Left lung (tissue), 4 donors: ENCODE measurements at regions not wholly inside any gene's neighbourhood (a gene's known extent, or its start where the extent isn't known, plus 50 kb on each side); places are given as distances from the start of the nearest gene placed in this dataset.

ENCODE experiments used
- ATAC-seq: fragments of 200-7000 bp; cut with Tn5 transposase; one replicate; pipeline ENCODE4 v1.9.1; 2020; ENCODE audit warnings: moderate library complexity
- DNase-seq, 4 donors: peaks; one replicate each; pipeline ENCODE4 v3.0.0-alpha.2; 2013 to 2020
- H3K27ac ChIP-seq, 2 donors: fragments of 200-600 bp; sonication (generic) in 1 of 2; one replicate each; pipeline versions ENCODE4 v1.5.0 to v1.8.0; 2020 to 2021
- H3K27me3 ChIP-seq, 2 donors: fragments of 200-600 bp; sonication (generic) in 1 of 2; one replicate each; pipeline versions ENCODE4 v1.5.0 to v1.8.0; 2020 to 2021
- H3K36me3 ChIP-seq, 2 donors: fragments of 200-600 bp; sonication (generic) in 1 of 2; one replicate each; pipeline versions ENCODE4 v1.5.0 to v1.8.0; 2020 to 2021
- H3K4me1 ChIP-seq, 2 donors: fragments of 200-600 bp; one replicate each; pipeline ENCODE4 v1.8.0; 2021
- H3K4me3 ChIP-seq, 2 donors: fragments of 200-600 bp; sonication (generic) in 1 of 2; one replicate each; pipeline versions ENCODE4 v1.5.0 to v1.8.0; 2020 to 2021; ENCODE audit warnings: mild to moderate bottlenecking in 1 of 2
- H3K9me3 ChIP-seq, 2 donors: fragments of 200-600 bp; sonication (generic) in 1 of 2; one replicate each; pipeline versions ENCODE4 v1.5.0 to v1.8.0; 2020 to 2021
- intact Hi-C, 2 donors: fragments of 100-400 bp; cut with DNase I; formaldehyde crosslinking; loops; one replicate each; pipeline versions ENCODE4 v1.11.2 to v1.14.2; 2022
- TF ChIP-seq, protein P1 (sequence below), 2 donors: fragments of 200-600 bp; sonication (generic) in 1 of 2; IDR thresholded peaks; one replicate each; pipeline versions ENCODE4 v1.5.0 to v1.8.0; 2021; ENCODE audit warnings: antibody characterized with exemption in 2 of 2
- donor health status: DM: no; HTN: yes; CAD: no.
- donor health status: DM: no; HTN: no; CAD: no.

GRCh38 chr18:24726727-24727492 is 266.5 kb downstream of the HRH4 start:
- no peaks in the 10 kb centered on the region for H3K27me3 ChIP-seq
- no peak overlapping the region for H3K27ac ChIP-seq
- ATAC-seq = peak; percentile 90
- TF ChIP-seq, protein P1, sequence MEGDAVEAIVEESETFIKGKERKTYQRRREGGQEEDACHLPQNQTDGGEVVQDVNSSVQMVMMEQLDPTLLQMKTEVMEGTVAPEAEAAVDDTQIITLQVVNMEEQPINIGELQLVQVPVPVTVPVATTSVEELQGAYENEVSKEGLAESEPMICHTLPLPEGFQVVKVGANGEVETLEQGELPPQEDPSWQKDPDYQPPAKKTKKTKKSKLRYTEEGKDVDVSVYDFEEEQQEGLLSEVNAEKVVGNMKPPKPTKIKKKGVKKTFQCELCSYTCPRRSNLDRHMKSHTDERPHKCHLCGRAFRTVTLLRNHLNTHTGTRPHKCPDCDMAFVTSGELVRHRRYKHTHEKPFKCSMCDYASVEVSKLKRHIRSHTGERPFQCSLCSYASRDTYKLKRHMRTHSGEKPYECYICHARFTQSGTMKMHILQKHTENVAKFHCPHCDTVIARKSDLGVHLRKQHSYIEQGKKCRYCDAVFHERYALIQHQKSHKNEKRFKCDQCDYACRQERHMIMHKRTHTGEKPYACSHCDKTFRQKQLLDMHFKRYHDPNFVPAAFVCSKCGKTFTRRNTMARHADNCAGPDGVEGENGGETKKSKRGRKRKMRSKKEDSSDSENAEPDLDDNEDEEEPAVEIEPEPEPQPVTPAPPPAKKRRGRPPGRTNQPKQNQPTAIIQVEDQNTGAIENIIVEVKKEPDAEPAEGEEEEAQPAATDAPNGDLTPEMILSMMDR (IDR thresholded peaks at IDR 0.05) = peak; percentile 55 to 79
- no peaks in the 10 kb centered on the region for H3K36me3 ChIP-seq
- peak in 3 of 4 donors; percentile 52 to 88 (median 79) for DNase-seq
- H3K9me3 ChIP-seq = no peaks in the 10 kb centered on the region
- no peaks in the 10 kb centered on the region for H3K4me1 ChIP-seq
- intact Hi-C loops = loop anchor here in 1 of 2 donors (5.0 kb wide), 1 partner anchor 125 kb away; no protein-coding TSS in a partner anchor
- H3K4me3 ChIP-seq = no peak overlapping the region

DNA sequence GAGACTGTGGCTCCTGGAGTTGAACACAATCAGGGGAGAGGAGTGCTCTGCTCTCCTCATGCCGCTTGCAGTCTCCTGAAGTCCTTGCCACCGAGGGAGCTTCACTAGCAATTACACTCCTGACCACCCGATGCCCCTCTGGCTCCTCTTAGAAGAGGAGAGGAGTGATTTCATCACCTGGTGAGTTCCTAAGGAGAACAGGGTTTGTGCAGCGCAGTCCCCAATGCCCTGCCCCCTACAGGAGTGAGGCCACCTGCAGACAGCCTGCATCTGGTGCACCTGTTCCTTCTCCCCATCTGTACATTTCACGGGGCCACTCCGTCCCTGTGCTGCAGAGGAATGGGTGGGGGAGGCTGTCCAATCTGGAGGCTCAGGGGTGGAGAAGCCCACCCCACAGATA is 267.2 kb downstream of the HRH4 start:
- Histone ChIP-seq H3K4me3 (no peak overlapping the region), H3K27ac (no peak overlapping the region), H3K27me3 (no peaks in the 10 kb centered on the region), H3K9me3 (no peaks in the 10 kb centered on the region), H3K4me1 (no peaks in the 10 kb centered on the region), H3K36me3 (no peaks in the 10 kb centered on the region)
- ATAC-seq = peak; percentile 36
- TF ChIP-seq, protein P1 (IDR thresholded peaks at IDR 0.05) = no peak
- intact Hi-C loops = loop anchor here in 1 of 2 donors (5.0 kb wide), 1 partner anchor 125 kb away; no protein-coding TSS in a partner anchor
- no peak for DNase-seq

DNA sequence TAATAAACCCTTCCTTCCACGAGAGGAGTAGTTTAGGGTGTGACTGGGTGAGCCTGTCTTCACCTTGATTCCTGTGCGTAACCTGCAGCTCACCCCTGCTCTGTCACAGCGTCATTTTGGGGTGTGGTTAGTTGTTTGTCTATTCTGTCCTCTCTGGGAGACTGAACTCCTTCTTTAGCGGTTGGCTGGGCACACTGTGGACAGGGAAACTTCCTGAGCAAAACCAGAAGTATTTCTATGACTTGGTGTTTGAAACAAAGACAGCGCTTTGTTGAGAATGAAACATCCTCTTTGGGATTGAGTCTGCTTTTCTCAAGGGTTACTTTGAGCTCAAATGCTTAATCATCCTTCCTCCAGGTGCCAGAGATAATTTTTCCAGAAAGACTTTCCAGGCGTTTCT is 270.7 kb downstream of the HRH4 start:
- TF ChIP-seq, protein P1 (IDR thresholded peaks at IDR 0.05) = no peak
- no peak overlapping the region for H3K4me3 ChIP-seq
- H3K27ac ChIP-seq = no peak overlapping the region
- no peak for ATAC-seq
- DNase-seq = no peak
- H3K27me3 ChIP-seq = no peaks in the 10 kb centered on the region
- no peaks in the 10 kb centered on the region for H3K9me3 ChIP-seq
- H3K36me3 ChIP-seq = no peaks in the 10 kb centered on the region
- no peaks in the 10 kb centered on the region for H3K4me1 ChIP-seq
- intact Hi-C loops = no loop called here

- no peaks in the 10 kb centered on the region for H3K4me1 ChIP-seq
- intact Hi-C loops = no loop called here
- ATAC-seq (no peak), DNase-seq (no peak)
- no peaks in the 10 kb centered on the region for H3K36me3 ChIP-seq
- no peaks in the 10 kb centered on the region for H3K9me3 ChIP-seq
- no peaks in the 10 kb centered on the region for H3K27me3 ChIP-seq
- no peak overlapping the region for H3K27ac ChIP-seq
- TF ChIP-seq, protein P1 (IDR thresholded peaks at IDR 0.05) = no peak
- H3K4me3 ChIP-seq = no peak overlapping the region
These were observed 271.5 kb downstream of the HRH4 start for GRCh38 chr18:24731981-24732380.

- Histone ChIP-seq H3K9me3 (no peaks in the 10 kb centered on the region), H3K27me3 (no peaks in the 10 kb centered on the region), H3K36me3 (no peaks in the 10 kb centered on the region), H3K27ac (no peak overlapping the region), H3K4me3 (no peak overlapping the region), H3K4me1 (no peaks in the 10 kb centered on the region)
- DNase-seq = peak in 1 of 4 donors; percentile 24
- TF ChIP-seq, protein P1 (IDR thresholded peaks at IDR 0.05) = no peak
- intact Hi-C loops = no loop called here
- ATAC-seq = peak; percentile 23
These were observed 273.6 kb downstream of the HRH4 start for GRCh38 chr18:24734058-24734457.
